NCI-H1694 (cell line): ENCODE measurements at regions not wholly inside any gene's neighbourhood (a gene's known extent, or its start where the extent isn't known, plus 50 kb on each side); places are given as distances from the start of the nearest gene placed in this dataset.
"Not testable (repeated sequence)": the region's sequence is repeated elsewhere in the genome, so short reads cannot be mapped to it uniquely, and the experiment has no call there.

Source experiments
- DNase-seq: peaks from one replicate; lab custom pipeline; 2025; lab: John Stamatoyannopoulos, UW

- no peak for DNase-seq
Measured at GRCh38 chr3:197406266-197406665, 107.9 kb upstream of the DLG1 start.

GRCh38 chr3:197404754-197405153 is 106.3 kb upstream of the DLG1 start:
- DNase-seq = no peak

- no peak for DNase-seq
Measured at GRCh38 chr3:197404030-197404429, 105.6 kb upstream of the DLG1 start.

- not testable (repeated sequence) for DNase-seq
Measured at GRCh38 chr3:197402401-197402800, 104.0 kb upstream of the DLG1 start.

- no peak for DNase-seq
Measured at GRCh38 chr3:197399486-197399885, 101.1 kb upstream of the DLG1 start.

- DNase-seq = no peak
Measured at GRCh38 chr3:197398286-197398878, 100.0 kb upstream of the DLG1 start.

- no peak for DNase-seq
Measured at GRCh38 chr3:197397838-197398237, 99.4 kb upstream of the DLG1 start.

GRCh38 chr3:197394464-197395321 is 96.3 kb upstream of the DLG1 start:
- DNase-seq = no peak

GRCh38 chr3:197394126-197394463 is 95.7 kb upstream of the DLG1 start:
- not testable (repeated sequence) for DNase-seq

GRCh38 chr3:197393711-197394110 is 95.3 kb upstream of the DLG1 start:
- no peak for DNase-seq

- no peak for DNase-seq
Measured at GRCh38 chr3:197392961-197393360, 94.5 kb upstream of the DLG1 start.

GRCh38 chr3:197381371-197381770 is 83.0 kb upstream of the DLG1 start:
- DNase-seq = no peak

GRCh38 chr3:197380786-197381185 is 82.4 kb upstream of the DLG1 start:
- no peak for DNase-seq

- no peak for DNase-seq
Measured at GRCh38 chr3:197378985-197379718, 80.7 kb upstream of the DLG1 start.

- no peak for DNase-seq
Measured at GRCh38 chr3:197376735-197377555, 78.5 kb upstream of the DLG1 start.

- DNase-seq = no peak
Measured at GRCh38 chr3:197376020-197376419, 77.6 kb upstream of the DLG1 start.

GRCh38 chr3:197375001-197375441 is 76.6 kb upstream of the DLG1 start:
- no peak for DNase-seq

- no peak for DNase-seq
Measured at GRCh38 chr3:197373096-197373495, 74.7 kb upstream of the DLG1 start.

- no peak for DNase-seq
Measured at GRCh38 chr3:197372047-197372661, 73.7 kb upstream of the DLG1 start.

- no peak for DNase-seq
Measured at GRCh38 chr3:197371591-197372046, 73.2 kb upstream of the DLG1 start.

- DNase-seq = no peak
Measured at GRCh38 chr3:197369545-197369944, 71.1 kb upstream of the DLG1 start.

- no peak for DNase-seq
Measured at GRCh38 chr3:197368821-197369220, 70.4 kb upstream of the DLG1 start.
